T-cell (primary cell): ENCODE measurements at regions not wholly inside any gene's neighbourhood (a gene's known extent, or its start where the extent isn't known, plus 50 kb on each side); places are given as distances from the start of the nearest gene placed in this dataset.

Source experiments
- ATAC-seq, 4 experiments: fragments of 200-7000 bp in 3 of 4; fragments of 150-1000 bp in 1 of 4; cut with Tn5 transposase; replicated peaks in 1 of 4; 1 replicate in 3 of 4; 2 replicates in 1 of 4; pipeline ENCODE4 v1.10.0; 2021; ENCODE audit warnings: moderate library complexity in 3 of 4, mild to moderate bottlenecking in 2 of 4, moderate number of reproducible peaks in 1 of 4
- CTCF ChIA-PET, 2 donors: fragments of 300-600 bp; sonication (Branson Sonifier 250); formaldehyde crosslinking; loops; one replicate each; lab custom pipeline; 2022; ENCODE audit warnings: antibody characterized with exemption in 2 of 2; lab: Charles Lee
- POLR2A ChIA-PET, 2 donors: fragments of 300-600 bp; sonication (Branson Sonifier 250); formaldehyde crosslinking; loops; one replicate each; lab custom pipeline; 2022; ENCODE audit warnings: antibody characterized with exemption in 2 of 2; lab: Charles Lee
- DNase-seq, 35 experiments: peaks; one replicate each; pipeline versions ENCODE4 v3.0.0 to v3.0.0-alpha.2; 2013 to 2023
- H3K27ac ChIP-seq: one replicate; pipeline ENCODE4 v1.5.1; 2013; ENCODE audit warnings: low read length
- H3K27me3 ChIP-seq, 2 experiments: replicated peaks in 1 of 2; 1 replicate in 1 of 2; 2 replicates in 1 of 2; pipeline versions ENCODE4 v1.6.1 to v1.7.0; 2013; ENCODE audit warnings: low read length in 1 of 2, mixed read lengths in 1 of 2; ENCODE audit not compliant: control insufficient read depth in 2 of 2, insufficient read depth in 2 of 2; ENCODE audit errors: extremely low read depth in 1 of 2
- H3K36me3 ChIP-seq, 2 donors: 1 replicate in 1 of 2; 2 replicates in 1 of 2; pipeline versions ENCODE4 v1.6.1 to v1.7.0; 2013; ENCODE audit warnings: low read length in 1 of 2; ENCODE audit not compliant: control insufficient read depth in 2 of 2, insufficient read depth in 1 of 2; ENCODE audit errors: extremely low read depth in 1 of 2
- H3K4me1 ChIP-seq, 2 experiments: 1 replicate in 1 of 2; 2 replicates in 1 of 2; pipeline versions ENCODE4 v1.6.1 to v1.7.0; 2013; ENCODE audit warnings: low read length in 2 of 2, mixed read lengths in 1 of 2; ENCODE audit not compliant: insufficient read depth in 2 of 2, control insufficient read depth in 1 of 2; ENCODE audit errors: extremely low read depth in 1 of 2
- H3K4me3 ChIP-seq, 2 donors: 1 replicate in 1 of 2; 2 replicates in 1 of 2; pipeline versions ENCODE4 v1.5.1 to v1.7.0; 2013; ENCODE audit warnings: mild to moderate bottlenecking in 2 of 2, low read length in 1 of 2, moderate library complexity in 1 of 2; ENCODE audit not compliant: control insufficient read depth in 1 of 2; ENCODE audit errors: extremely low read depth in 1 of 2
- H3K9me3 ChIP-seq: 2 replicates; pipeline ENCODE4 v1.7.0; 2013
- H3K27ac Mint-ChIP-seq, 2 donors: one replicate each; pipeline ENCODE4 v1.8.0; 2020 to 2021; ENCODE audit warnings: mild to moderate bottlenecking in 2 of 2, mixed read lengths in 2 of 2
- H3K27me3 Mint-ChIP-seq, 2 donors: one replicate each; pipeline ENCODE4 v1.8.0; 2021 to 2022; ENCODE audit warnings: mixed read lengths in 2 of 2
- H3K36me3 Mint-ChIP-seq: one replicate; pipeline ENCODE4 v1.8.0; 2021; ENCODE audit warnings: mixed read lengths
- H3K4me1 Mint-ChIP-seq, 3 donors: one replicate each; pipeline ENCODE4 v1.8.0; 2020 to 2022; ENCODE audit warnings: mixed read lengths in 3 of 3, mild to moderate bottlenecking in 1 of 3
- H3K4me3 Mint-ChIP-seq, 3 donors: one replicate each; pipeline ENCODE4 v1.8.0; 2020 to 2022; ENCODE audit warnings: mild to moderate bottlenecking in 3 of 3, mixed read lengths in 3 of 3, moderate library complexity in 3 of 3
- H3K9me3 Mint-ChIP-seq, 3 donors: one replicate each; pipeline ENCODE4 v1.8.0; 2020 to 2022; ENCODE audit warnings: mixed read lengths in 3 of 3
- WGBS: methylation state at CpG from one replicate; pipeline ENCODE4 v1.1.5; 2013; ENCODE audit warnings: missing lambda C conversion rate; ENCODE audit not compliant: insufficient coverage; 5-methylcytosine and 5-hydroxymethylcytosine counted together

GRCh38 chr7:387132-388022 lies 97.4 kb downstream of the FOXL3 start:
- Mint-ChIP-seq H3K9me3 (peaks cover 0 to 15% (median 12%) of the 10 kb centered on the region in 3 donors), H3K4me3 (no peak overlapping the region), H3K27ac (no peak overlapping the region), H3K36me3 (peaks cover 8% of the 10 kb centered on the region), H3K27me3 (no peaks in the 10 kb centered on the region), H3K4me1 (peaks cover 3 to 7% (median 5%) of the 10 kb centered on the region in 3 donors)
- no peak for ATAC-seq
- no peaks in the 10 kb centered on the region for H3K36me3 ChIP-seq
- H3K9me3 ChIP-seq, result no peaks in the 10 kb centered on the region
- POLR2A ChIA-PET, result no interaction called here
- no peak overlapping the region for H3K4me3 ChIP-seq
- CTCF ChIA-PET, result no interaction called here
- 91% methylated on average over 33 of the region's 35 CpGs for WGBS
- H3K27me3 ChIP-seq, result peaks cover 0 to 3% of the 10 kb centered on the region in 2 experiments
- H3K27ac ChIP-seq, result no peak overlapping the region
- DNase-seq, result peak in 1 of 35 experiments; percentile 19
- peaks cover 5 to 10% of the 10 kb centered on the region in 2 experiments for H3K4me1 ChIP-seq

- H3K9me3 ChIP-seq, result no peaks in the 10 kb centered on the region
- Mint-ChIP-seq H3K27ac (no peak overlapping the region), H3K4me3 (no peak overlapping the region), H3K36me3 (peaks cover 8% of the 10 kb centered on the region), H3K9me3 (peaks cover 0 to 13% (median 12%) of the 10 kb centered on the region in 3 donors), H3K27me3 (no peaks in the 10 kb centered on the region), H3K4me1 (no peaks in the 10 kb centered on the region)
- no peak overlapping the region for H3K4me3 ChIP-seq
- POLR2A ChIA-PET, result no interaction called here
- H3K4me1 ChIP-seq, result peaks cover 0 to 9% of the 10 kb centered on the region in 2 experiments
- DNase-seq (peak in 1 of 35 experiments; percentile 13), ATAC-seq (no peak)
- 92% methylated on average over 30 of the region's 40 CpGs for WGBS
- CTCF ChIA-PET, result no interaction called here
- no peak overlapping the region for H3K27ac ChIP-seq
- no peaks in the 10 kb centered on the region for H3K36me3 ChIP-seq
- peaks cover 0 to 3% of the 10 kb centered on the region in 2 experiments for H3K27me3 ChIP-seq
These were observed 98.3 kb downstream of the FOXL3 start for GRCh38 chr7:388023-388960.

GRCh38 chr7:388961-389701 lies 99.2 kb downstream of the FOXL3 start:
- CTCF ChIA-PET, result interaction anchor here in 1 of 2 donors (0.6 kb wide), 1 partner anchor 431 kb away, joined by 3 read pairs; no protein-coding TSS in a partner anchor
- H3K36me3 ChIP-seq, result no peaks in the 10 kb centered on the region
- POLR2A ChIA-PET, result no interaction called here
- H3K36me3 Mint-ChIP-seq, result peaks cover under 1% of the 10 kb centered on the region
- ATAC-seq (no peak), DNase-seq (peak in 1 of 35 experiments; percentile 22)
- no peak overlapping the region for H3K4me3 ChIP-seq
- no peaks in the 10 kb centered on the region for H3K9me3 ChIP-seq
- no peak overlapping the region for H3K27ac Mint-ChIP-seq
- peaks cover 0 to 9% of the 10 kb centered on the region in 2 experiments for H3K4me1 ChIP-seq
- no peak overlapping the region for H3K4me3 Mint-ChIP-seq
- no peaks in the 10 kb centered on the region for H3K4me1 Mint-ChIP-seq
- H3K27me3 ChIP-seq, result peaks cover 0 to 3% of the 10 kb centered on the region in 2 experiments
- 93% methylated on average over 31 of the region's 31 CpGs for WGBS
- no peaks in the 10 kb centered on the region for H3K27me3 Mint-ChIP-seq
- H3K27ac ChIP-seq, result no peak overlapping the region
- H3K9me3 Mint-ChIP-seq, result peaks cover 0 to 5% (median 4%) of the 10 kb centered on the region in 3 donors

DNA sequence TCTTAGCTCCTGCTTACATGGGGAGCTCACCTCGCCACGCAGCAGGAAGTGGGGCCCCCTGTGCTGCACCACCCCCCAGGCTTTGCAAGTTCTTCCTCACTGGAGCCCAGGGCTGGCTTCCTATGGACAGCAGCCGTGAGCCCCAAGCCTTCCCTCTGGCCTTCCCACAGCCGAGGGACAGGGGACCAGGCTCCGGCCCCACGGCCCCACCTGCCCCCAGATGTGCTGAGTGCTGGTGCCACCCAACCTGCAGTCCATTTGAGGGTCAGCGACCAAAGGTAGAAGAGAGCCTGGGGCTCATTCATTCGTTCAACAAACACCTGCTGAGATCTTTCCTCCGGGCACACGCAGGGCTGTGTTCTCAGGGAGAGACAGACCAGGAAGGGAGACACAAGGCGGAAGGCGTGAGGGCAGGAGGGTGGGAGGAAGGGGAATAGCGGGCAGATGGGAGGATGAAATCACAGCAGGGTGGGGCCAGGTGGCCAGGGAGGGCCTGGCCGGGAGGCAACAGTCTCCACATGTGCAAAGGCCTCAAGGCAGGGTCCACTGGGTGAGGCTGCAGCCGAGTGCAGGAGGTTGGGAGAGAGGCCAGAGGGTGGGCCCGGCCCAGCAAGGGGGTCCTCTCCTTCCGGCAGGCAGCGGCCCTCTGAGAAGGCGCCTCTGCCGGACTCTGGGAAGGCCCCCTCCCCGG lies 100.1 kb downstream of the FOXL3 start:
- no peaks in the 10 kb centered on the region for H3K36me3 Mint-ChIP-seq
- Histone ChIP-seq H3K4me1 (peaks cover 0 to 9% of the 10 kb centered on the region in 2 experiments), H3K27me3 (peaks cover 0 to 3% of the 10 kb centered on the region in 2 experiments), H3K27ac (no peak overlapping the region), H3K9me3 (no peaks in the 10 kb centered on the region), H3K36me3 (no peaks in the 10 kb centered on the region), H3K4me3 (no peak overlapping the region)
- CTCF ChIA-PET, result no interaction called here
- no peak overlapping the region for H3K4me3 Mint-ChIP-seq
- no peaks in the 10 kb centered on the region for H3K4me1 Mint-ChIP-seq
- H3K27ac Mint-ChIP-seq, result no peak overlapping the region
- DNase-seq (peak in 1 of 35 experiments; percentile 15), ATAC-seq (no peak)
- H3K27me3 Mint-ChIP-seq, result no peaks in the 10 kb centered on the region
- WGBS, result 87% methylated on average over 20 of the region's 21 CpGs
- POLR2A ChIA-PET, result no interaction called here
- peaks cover 0 to 6% (median under 1%) of the 10 kb centered on the region in 3 donors for H3K9me3 Mint-ChIP-seq

GRCh38 chr7:390761-391410 lies 100.9 kb downstream of the FOXL3 start:
- H3K27ac Mint-ChIP-seq, result no peak overlapping the region
- DNase-seq (peak in 1 of 35 experiments; percentile 19), ATAC-seq (no peak)
- WGBS, result 96% methylated on average over 14 of the region's 20 CpGs
- peaks cover 0 to 3% of the 10 kb centered on the region in 2 experiments for H3K27me3 ChIP-seq
- H3K4me3 ChIP-seq, result no peak overlapping the region
- no peak overlapping the region for H3K4me3 Mint-ChIP-seq
- peaks cover 4 to 15% (median 9%) of the 10 kb centered on the region in 3 donors for H3K9me3 Mint-ChIP-seq
- H3K27me3 Mint-ChIP-seq, result no peaks in the 10 kb centered on the region
- H3K36me3 ChIP-seq, result no peaks in the 10 kb centered on the region
- ChIA-PET POLR2A (no interaction called here), CTCF (no interaction called here)
- no peak overlapping the region for H3K27ac ChIP-seq
- no peaks in the 10 kb centered on the region for H3K4me1 Mint-ChIP-seq
- H3K36me3 Mint-ChIP-seq, result peaks cover 3% of the 10 kb centered on the region
- peaks cover 0 to 9% of the 10 kb centered on the region in 2 experiments for H3K4me1 ChIP-seq
- no peaks in the 10 kb centered on the region for H3K9me3 ChIP-seq
